PFSK-1 (cell line): ENCODE measurements at regions not wholly inside any gene's neighbourhood (a gene's known extent, or its start where the extent isn't known, plus 50 kb on each side); places are given as distances from the start of the nearest gene placed in this dataset.

ENCODE experiments used
- FOXP2 ChIP-seq: optimal IDR thresholded peaks from 2 replicates; pipeline ENCODE3; 2011; ENCODE audit warnings: borderline replicate concordance, control low read depth, inconsistent platforms; ENCODE audit not compliant: insufficient read depth; ENCODE audit errors: extremely low read length, extremely low read depth
- POLR2AphosphoS5 ChIP-seq: IDR thresholded peaks from 2 replicates; pipeline ENCODE4 v1.6.1; 2012; ENCODE audit warnings: low read depth, mild to moderate bottlenecking, control low read depth, low read length, moderate library complexity
- REST ChIP-seq, 2 experiments: IDR thresholded peaks; 2 replicates each; pipeline versions ENCODE4 v1.6.1 to v1.8.0; 2011 to 2012; ENCODE audit warnings: low read depth in 2 of 2, low read length in 2 of 2, control low read depth in 1 of 2, inconsistent platforms in 1 of 2, mild to moderate bottlenecking in 1 of 2, moderate library complexity in 1 of 2; ENCODE audit not compliant: insufficient read depth in 1 of 2
- SIN3A ChIP-seq: IDR thresholded peaks from 2 replicates; pipeline ENCODE4 v1.6.1; 2012; ENCODE audit warnings: mild to moderate bottlenecking, low read length, moderate library complexity, borderline replicate concordance; ENCODE audit not compliant: insufficient read depth
- TAF1 ChIP-seq: IDR thresholded peaks from 2 replicates; pipeline ENCODE4 v1.6.1; 2012; ENCODE audit warnings: low read length, control low read depth, borderline replicate concordance; ENCODE audit not compliant: insufficient read depth

GRCh38 chr4:137278431-137278830, 253.9 kb downstream of the PCDH18 start:
- no peak for TF ChIP-seq SIN3A
- no peak for TF ChIP-seq POLR2AphosphoS5
- no peak for TF ChIP-seq REST (IDR thresholded peaks at IDR 0.05; ENCODE audit: insufficient read depth in 1 of 2, low read depth in 2 of 2, low read length in 2 of 2)

- TF ChIP-seq TAF1 = no peak
- peak; percentile 54; the same call in 1 of the 2 replicates for TF ChIP-seq SIN3A
These were observed 257.9 kb downstream of the PCDH18 start for GRCh38 chr4:137274404-137274803.

GRCh38 chr4:137267024-137267423, 265.3 kb downstream of the PCDH18 start:
- TF ChIP-seq POLR2AphosphoS5 = no peak
- TF ChIP-seq REST (IDR thresholded peaks at IDR 0.05; ENCODE audit: insufficient read depth in 1 of 2, low read depth in 2 of 2, low read length in 2 of 2) = no peak
- no peak for TF ChIP-seq SIN3A
- TF ChIP-seq TAF1 = no peak
- TF ChIP-seq FOXP2 = no peak

GRCh38 chr4:137266511-137266910, 265.8 kb downstream of the PCDH18 start:
- TF ChIP-seq TAF1 = no peak
- TF ChIP-seq REST (IDR thresholded peaks at IDR 0.05; ENCODE audit: insufficient read depth in 1 of 2, low read depth in 2 of 2, low read length in 2 of 2) = no peak
- TF ChIP-seq FOXP2 = no peak
- no peak for TF ChIP-seq POLR2AphosphoS5
- TF ChIP-seq SIN3A = no peak

GRCh38 chr4:137263206-137263605, 269.1 kb downstream of the PCDH18 start:
- no peak for TF ChIP-seq SIN3A
- TF ChIP-seq TAF1 = no peak
- no peak for TF ChIP-seq POLR2AphosphoS5
- TF ChIP-seq REST (IDR thresholded peaks at IDR 0.05; ENCODE audit: insufficient read depth in 1 of 2, low read depth in 2 of 2, low read length in 2 of 2) = no peak
- no peak for TF ChIP-seq FOXP2
